ENCODE measurements at regions not wholly inside any gene's neighbourhood (a gene's known extent, or its start where the extent isn't known, plus 50 kb on each side); places are given as distances from the start of the nearest gene placed in this dataset.

- Histone ChIP-seq H3K27me3 (ENCODE audit: control insufficient read depth, insufficient read depth, low read length) (no peaks in the 10 kb centered on the region), H3K4me3 (ENCODE audit: low read depth, low read length) (no peak overlapping the region), H3K36me3 (ENCODE audit: control insufficient read depth, insufficient read depth, low read length) (peaks cover 5% of the 10 kb centered on the region)
- ChIA-PET POLR2A (no interaction called here), CTCF (interaction anchor here (0.7 kb wide), 1 partner anchor 8 kb away, joined by 3 read pairs; no protein-coding TSS in a partner anchor)
- no peak for DNase-seq (ENCODE audit: low read depth)
- TF ChIP-seq CTCF (IDR thresholded peaks at IDR 0.05; ENCODE audit: insufficient read depth, low read depth, low read length), result no peak
Measured at GRCh38 chr15:62833646-62834045, 208.9 kb upstream of the TPM1 start.

GRCh38 chr15:62834686-62835329 lies 207.7 kb upstream of the TPM1 start:
- POLR2A ChIA-PET, result no interaction called here
- peaks cover 7% of the 10 kb centered on the region for H3K36me3 ChIP-seq (ENCODE audit: control insufficient read depth, insufficient read depth, low read length)

GRCh38 chr15:62835351-62835750 lies 207.2 kb upstream of the TPM1 start:
- ChIA-PET POLR2A (no interaction called here), CTCF (interaction anchor here (1.0 kb wide), 1 partner anchor 213 kb away, joined by 3 read pairs; no protein-coding TSS in a partner anchor)
- DNase-seq (ENCODE audit: low read depth), result no peak
- TF ChIP-seq CTCF (IDR thresholded peaks at IDR 0.05; ENCODE audit: insufficient read depth, low read depth, low read length), result no peak
- Histone ChIP-seq H3K4me3 (ENCODE audit: low read depth, low read length) (no peak overlapping the region), H3K27me3 (ENCODE audit: control insufficient read depth, insufficient read depth, low read length) (no peaks in the 10 kb centered on the region), H3K36me3 (ENCODE audit: control insufficient read depth, insufficient read depth, low read length) (peaks cover 7% of the 10 kb centered on the region)

More at GRCh38 chr15:62834686-62835329, 207.7 kb upstream of the TPM1 start:
- no peaks in the 10 kb centered on the region for H3K27me3 ChIP-seq (ENCODE audit: control insufficient read depth, insufficient read depth, low read length)
- H3K4me3 ChIP-seq (ENCODE audit: low read depth, low read length), result no peak overlapping the region
- TF ChIP-seq CTCF (IDR thresholded peaks at IDR 0.05; ENCODE audit: insufficient read depth, low read depth, low read length), result no peak
- CTCF ChIA-PET, result interaction anchor here (1.0 kb wide), 1 partner anchor 213 kb away, joined by 3 read pairs; no protein-coding TSS in a partner anchor
- no peak for DNase-seq (ENCODE audit: low read depth)

GRCh38 chr15:62835762-62836161 lies 206.8 kb upstream of the TPM1 start:
- Histone ChIP-seq H3K36me3 (ENCODE audit: control insufficient read depth, insufficient read depth, low read length) (peaks cover 8% of the 10 kb centered on the region), H3K27me3 (ENCODE audit: control insufficient read depth, insufficient read depth, low read length) (no peaks in the 10 kb centered on the region), H3K4me3 (ENCODE audit: low read depth, low read length) (no peak overlapping the region)
- POLR2A ChIA-PET, result no interaction called here
- CTCF ChIA-PET, result interaction anchor here (1.0 kb wide), 1 partner anchor 212 kb away, joined by 3 read pairs; no protein-coding TSS in a partner anchor
- TF ChIP-seq CTCF (IDR thresholded peaks at IDR 0.05; ENCODE audit: insufficient read depth, low read depth, low read length), result no peak
- no peak for DNase-seq (ENCODE audit: low read depth)

GRCh38 chr15:62840526-62841268 lies 201.8 kb upstream of the TPM1 start:
- POLR2A ChIA-PET, result no interaction called here
- no peak for DNase-seq (ENCODE audit: low read depth)
- TF ChIP-seq CTCF (IDR thresholded peaks at IDR 0.05; ENCODE audit: insufficient read depth, low read depth, low read length), result no peak
- H3K27me3 ChIP-seq (ENCODE audit: control insufficient read depth, insufficient read depth, low read length), result no peaks in the 10 kb centered on the region
- CTCF ChIA-PET, result interaction anchor here (1.1 kb wide), 1 partner anchor 13 kb away, joined by 3 read pairs; no protein-coding TSS in a partner anchor
- no peak overlapping the region for H3K4me3 ChIP-seq (ENCODE audit: low read depth, low read length)
- H3K36me3 ChIP-seq (ENCODE audit: control insufficient read depth, insufficient read depth, low read length), result peaks cover 8% of the 10 kb centered on the region
